WTC11 (cell line): ENCODE measurements at regions not wholly inside any gene's neighbourhood (a gene's known extent, or its start where the extent isn't known, plus 50 kb on each side); places are given as distances from the start of the nearest gene placed in this dataset.
"Not testable (repeated sequence)": the region's sequence is repeated elsewhere in the genome, so short reads cannot be mapped to it uniquely, and the experiment has no call there.

Source experiments
- CTCF ChIP-seq: fragments of 200-600 bp; IDR thresholded peaks from 2 replicates; pipeline ENCODE4 v1.8.0; 2022; ENCODE audit warnings: antibody characterized with exemption
- FOXJ3 ChIP-seq: sonication (generic); formaldehyde crosslinking; IDR thresholded peaks from 2 replicates; pipeline ENCODE4 v1.9.0; 2021; ENCODE audit warnings: missing genetic modification reagents, mild to moderate bottlenecking, borderline replicate concordance
- JUN ChIP-seq: sonication (generic); formaldehyde crosslinking; IDR thresholded peaks from 2 replicates; pipeline ENCODE4 v1.8.0; 2023; ENCODE audit warnings: mild to moderate bottlenecking, missing genetic modification reagents
- NR3C1 ChIP-seq: sonication (generic); formaldehyde crosslinking; conservative IDR thresholded peaks from 2 replicates; pipeline ENCODE4 v1.8.1; 2023; ENCODE audit warnings: low read depth, mild to moderate bottlenecking, missing genetic modification reagents
- SP1 ChIP-seq: sonication (generic); formaldehyde crosslinking; conservative IDR thresholded peaks from 2 replicates; pipeline ENCODE4 v1.8.1; 2022; ENCODE audit warnings: missing genetic modification reagents
- TEAD1 ChIP-seq: sonication (generic); formaldehyde crosslinking; IDR thresholded peaks from 2 replicates; pipeline ENCODE4 v1.8.0; 2022; ENCODE audit warnings: mild to moderate bottlenecking, missing genetic modification reagents
- USF2 ChIP-seq: sonication (generic); formaldehyde crosslinking; IDR thresholded peaks from 2 replicates; pipeline ENCODE4 v1.8.1; 2023; ENCODE audit warnings: mild to moderate bottlenecking, missing genetic modification reagents, moderate library complexity
- ZNF121 ChIP-seq: sonication (generic); formaldehyde crosslinking; IDR thresholded peaks from 2 replicates; pipeline ENCODE4 v1.8.0; 2023; ENCODE audit warnings: missing genetic modification reagents
- ZNF138 ChIP-seq: sonication (generic); formaldehyde crosslinking; conservative IDR thresholded peaks from 2 replicates; pipeline ENCODE4 v1.8.1; 2022; ENCODE audit warnings: mild to moderate bottlenecking, moderate library complexity, missing genetic modification reagents
- ZNF416 ChIP-seq: fragments of 250-450 bp; sonication (Bioruptor Pico); IDR thresholded peaks from 2 replicates; pipeline ENCODE4 v1.9.0; 2021; ENCODE audit warnings: mild to moderate bottlenecking, inconsistent platforms

- peak; percentile 55; the same call in 1 of the 2 replicates for TF ChIP-seq CTCF
- TF ChIP-seq FOXJ3 (CRISPR knock-in tag); JUN; SP1; USF2 (CRISPR knock-in tag); ZNF121 (CRISPR knock-in tag); TEAD1 (CRISPR knock-in tag); ZNF416 (CRISPR knock-in tag); ZNF138 (CRISPR knock-in tag); NR3C1 (CRISPR knock-in tag): not testable (repeated sequence)
Observed at GRCh38 chr7:6930787-6931186, 104.7 kb upstream of the CCZ1B start.
